ENCODE measurements at regions not wholly inside any gene's neighbourhood (a gene's known extent, or its start where the extent isn't known, plus 50 kb on each side); places are given as distances from the start of the nearest gene placed in this dataset.

GRCh38 chr6:2491137-2491536 is 245.7 kb upstream of the GMDS start:
- no peak for ATAC-seq (ENCODE audit: insufficient number of reproducible peaks, low FRiP score, low read depth)
- Histone ChIP-seq H3K27ac (no peak overlapping the region), H3K4me3 (no peak overlapping the region), H3K4me1 (ENCODE audit: control insufficient read depth in 1 of 2, low read depth in 2 of 2) (no peaks in the 10 kb centered on the region), H3K36me3 (no peaks in the 10 kb centered on the region), H3K9me3 (no peaks in the 10 kb centered on the region), H3K27me3 (replicated peaks; ENCODE audit: insufficient read depth) (no peaks in the 10 kb centered on the region)
- DNase-seq (ENCODE audit: low spot score), result no peak
- no peak for TF ChIP-seq CTCF (IDR thresholded peaks at IDR 0.05)

- Histone ChIP-seq H3K4me1 (ENCODE audit: control insufficient read depth in 1 of 2, low read depth in 2 of 2) (no peaks in the 10 kb centered on the region), H3K36me3 (no peaks in the 10 kb centered on the region), H3K27ac (no peak overlapping the region), H3K9me3 (no peaks in the 10 kb centered on the region), H3K27me3 (replicated peaks; ENCODE audit: insufficient read depth) (no peaks in the 10 kb centered on the region), H3K4me3 (no peak overlapping the region)
- DNase-seq (ENCODE audit: low spot score) (no peak), ATAC-seq (ENCODE audit: insufficient number of reproducible peaks, low FRiP score, low read depth) (no peak)
- TF ChIP-seq CTCF (IDR thresholded peaks at IDR 0.05), result no peak
Measured at GRCh38 chr6:2488578-2488977, 243.2 kb upstream of the GMDS start.

DNA sequence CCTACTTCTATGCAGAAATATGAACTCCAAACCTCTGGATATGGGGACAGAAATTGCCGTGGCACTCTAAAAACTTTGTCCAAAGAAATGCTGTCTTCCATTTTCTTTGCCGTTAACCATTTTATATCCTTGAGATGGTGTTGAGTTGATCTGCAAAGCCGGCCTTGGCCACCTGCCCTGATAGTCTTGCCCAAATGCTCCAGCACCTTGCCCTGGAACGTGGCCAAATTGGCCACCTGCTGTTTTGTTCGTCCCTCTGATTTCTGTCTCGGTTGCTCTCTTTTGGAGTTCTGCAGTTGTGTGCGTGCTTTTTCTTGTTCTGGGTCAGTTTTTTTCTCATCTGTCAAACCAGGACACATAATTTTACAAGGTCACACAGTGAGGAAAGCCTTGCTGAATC is 239.7 kb upstream of the GMDS start:
- Histone ChIP-seq H3K27me3 (replicated peaks; ENCODE audit: insufficient read depth) (no peaks in the 10 kb centered on the region), H3K27ac (no peak overlapping the region), H3K9me3 (no peaks in the 10 kb centered on the region), H3K4me3 (no peak overlapping the region), H3K4me1 (ENCODE audit: control insufficient read depth in 1 of 2, low read depth in 2 of 2) (peaks cover 0 to 10% of the 10 kb centered on the region in 2 donors), H3K36me3 (no peaks in the 10 kb centered on the region)
- ATAC-seq (ENCODE audit: insufficient number of reproducible peaks, low FRiP score, low read depth) (no peak), DNase-seq (ENCODE audit: low spot score) (no peak)
- no peak for TF ChIP-seq CTCF (IDR thresholded peaks at IDR 0.05)

GRCh38 chr6:2482773-2483172 is 237.4 kb upstream of the GMDS start:
- H3K27me3 ChIP-seq (replicated peaks; ENCODE audit: insufficient read depth), result no peaks in the 10 kb centered on the region
- ATAC-seq (ENCODE audit: insufficient number of reproducible peaks, low FRiP score, low read depth) (no peak), DNase-seq (ENCODE audit: low spot score) (no peak)
- no peaks in the 10 kb centered on the region for H3K36me3 ChIP-seq
- TF ChIP-seq CTCF (IDR thresholded peaks at IDR 0.05), result no peak
- H3K4me3 ChIP-seq, result no peak overlapping the region
- no peak overlapping the region for H3K27ac ChIP-seq
- peaks cover 5 to 18% of the 10 kb centered on the region in 2 donors for H3K4me1 ChIP-seq (ENCODE audit: control insufficient read depth in 1 of 2, low read depth in 2 of 2)
- no peaks in the 10 kb centered on the region for H3K9me3 ChIP-seq

- no peak overlapping the region for H3K4me3 ChIP-seq
- no peak for DNase-seq (ENCODE audit: low spot score)
- no peaks in the 10 kb centered on the region for H3K9me3 ChIP-seq
- H3K27me3 ChIP-seq (replicated peaks; ENCODE audit: insufficient read depth), result no peaks in the 10 kb centered on the region
- H3K36me3 ChIP-seq, result no peaks in the 10 kb centered on the region
- H3K27ac ChIP-seq, result no peak overlapping the region
- H3K4me1 ChIP-seq (ENCODE audit: control insufficient read depth in 1 of 2, low read depth in 2 of 2), result peaks cover 5 to 24% of the 10 kb centered on the region in 2 donors
- ATAC-seq (ENCODE audit: insufficient number of reproducible peaks, low FRiP score, low read depth), result no peak
- no peak for TF ChIP-seq CTCF (IDR thresholded peaks at IDR 0.05)
Measured at GRCh38 chr6:2481307-2481706, 235.9 kb upstream of the GMDS start.

Data from thoracic aorta (tissue), 2 donors.